Activated T-cell treated with anti-CD3 and anti-CD28 coated beads, Interleukin-2, amount 50 U/mL, for 72 hours (primary cell): ENCODE measurements at regions not wholly inside any gene's neighbourhood (a gene's known extent, or its start where the extent isn't known, plus 50 kb on each side); places are given as distances from the start of the nearest gene placed in this dataset.
"Not testable (repeated sequence)": the region's sequence is repeated elsewhere in the genome, so short reads cannot be mapped to it uniquely, and the experiment has no call there.

Source experiments
- ATAC-seq, 2 donors: fragments of 150-1000 bp; cut with Tn5 transposase; replicated peaks in 1 of 2; 2 replicates each; pipeline ENCODE4 v1.10.0; 2021; ENCODE audit warnings: moderate library complexity in 2 of 2, mild to moderate bottlenecking in 1 of 2
- DNase-seq, 2 donors: peaks; one replicate each; pipeline ENCODE4 v3.0.0; 2021 to 2022; ENCODE audit warnings: mixed read lengths in 1 of 2
- H3K27ac Mint-ChIP-seq: one replicate; pipeline ENCODE4 v1.8.0; 2022; ENCODE audit warnings: mild to moderate bottlenecking, moderate library complexity, mixed read lengths
- H3K27me3 Mint-ChIP-seq: one replicate; pipeline ENCODE4 v1.8.0; 2022; ENCODE audit warnings: low read depth, mixed read lengths
- H3K36me3 Mint-ChIP-seq, 2 donors: one replicate each; pipeline ENCODE4 v1.8.0; 2022; ENCODE audit warnings: mixed read lengths in 2 of 2, mild to moderate bottlenecking in 1 of 2; ENCODE audit not compliant: insufficient read depth in 2 of 2
- H3K4me1 Mint-ChIP-seq: one replicate; pipeline ENCODE4 v1.8.0; 2022; ENCODE audit warnings: low read depth, mixed read lengths
- H3K4me3 Mint-ChIP-seq, 2 donors: one replicate each; pipeline ENCODE4 v1.8.0; 2022; ENCODE audit warnings: mild to moderate bottlenecking in 2 of 2, mixed read lengths in 2 of 2, moderate library complexity in 2 of 2
- H3K9me3 Mint-ChIP-seq, 2 donors: one replicate each; pipeline ENCODE4 v1.8.0; 2022; ENCODE audit warnings: mixed read lengths in 2 of 2

DNA sequence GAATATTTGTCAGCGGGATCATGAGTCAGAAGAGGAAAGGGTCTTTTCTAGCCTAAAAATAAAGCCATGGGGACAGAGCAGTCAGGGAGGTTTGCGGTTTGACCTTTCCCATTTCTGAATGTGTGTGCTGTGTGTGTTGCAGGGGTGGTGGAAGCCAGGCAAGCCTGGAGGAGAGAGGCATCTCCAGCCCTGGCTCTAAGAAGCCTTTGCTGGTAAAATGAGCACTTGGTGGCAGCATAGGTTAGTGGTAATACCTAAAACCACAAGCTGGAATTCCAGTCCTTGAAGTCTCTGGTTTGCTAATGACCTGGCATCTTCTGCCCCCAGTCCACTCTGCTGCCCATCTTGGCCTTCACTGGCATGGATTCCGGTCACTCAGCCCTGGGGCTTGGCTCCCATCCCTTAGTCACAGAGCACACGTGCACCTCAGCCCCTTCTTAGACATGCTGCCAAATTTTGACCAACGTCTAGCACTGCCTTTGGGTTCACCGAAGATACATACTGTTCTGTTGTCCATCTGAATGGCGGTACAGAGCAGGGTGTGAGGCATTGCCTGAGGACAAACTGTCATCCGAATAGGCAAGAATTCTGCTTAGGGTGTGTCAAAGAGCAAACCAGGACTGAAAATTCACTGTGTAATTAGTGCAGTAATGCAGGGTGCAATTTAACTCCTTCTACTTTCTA is 52.7 kb downstream of the KCNA5 start:
- H3K4me3 Mint-ChIP-seq = no peak overlapping the region
- H3K9me3 Mint-ChIP-seq = no peaks in the 10 kb centered on the region
- no peak overlapping the region for H3K27ac Mint-ChIP-seq
- H3K27me3 Mint-ChIP-seq = peaks cover 24% of the 10 kb centered on the region
- no peaks in the 10 kb centered on the region for H3K36me3 Mint-ChIP-seq
- no peaks in the 10 kb centered on the region for H3K4me1 Mint-ChIP-seq
- ATAC-seq (no peak), DNase-seq (no peak)

DNA sequence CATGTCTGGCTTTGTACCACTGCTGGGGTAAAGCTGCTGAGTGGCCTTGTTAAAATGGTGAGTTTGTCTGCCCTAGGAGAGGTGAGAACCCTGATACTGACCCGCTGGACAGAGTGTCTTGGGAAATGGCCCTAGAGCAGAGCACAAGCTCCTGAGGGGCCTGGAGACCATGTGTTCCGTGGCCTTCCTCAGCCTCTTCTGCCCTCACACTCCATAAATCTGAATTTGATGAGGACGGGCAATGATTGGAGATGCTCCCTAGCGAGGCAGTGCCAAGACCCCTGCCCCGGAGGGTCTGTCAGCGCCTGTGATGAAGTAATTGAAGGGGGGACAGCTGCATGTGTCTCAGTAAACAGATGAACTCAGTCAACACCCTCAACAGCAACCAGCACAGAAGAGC is 54.1 kb downstream of the KCNA5 start:
- no peak for DNase-seq
- no peak overlapping the region for H3K4me3 Mint-ChIP-seq
- no peaks in the 10 kb centered on the region for H3K4me1 Mint-ChIP-seq
- H3K27me3 Mint-ChIP-seq = peaks cover 24% of the 10 kb centered on the region
- H3K36me3 Mint-ChIP-seq = no peaks in the 10 kb centered on the region
- H3K27ac Mint-ChIP-seq = no peak overlapping the region
- no peaks in the 10 kb centered on the region for H3K9me3 Mint-ChIP-seq
- ATAC-seq = no peak

DNA sequence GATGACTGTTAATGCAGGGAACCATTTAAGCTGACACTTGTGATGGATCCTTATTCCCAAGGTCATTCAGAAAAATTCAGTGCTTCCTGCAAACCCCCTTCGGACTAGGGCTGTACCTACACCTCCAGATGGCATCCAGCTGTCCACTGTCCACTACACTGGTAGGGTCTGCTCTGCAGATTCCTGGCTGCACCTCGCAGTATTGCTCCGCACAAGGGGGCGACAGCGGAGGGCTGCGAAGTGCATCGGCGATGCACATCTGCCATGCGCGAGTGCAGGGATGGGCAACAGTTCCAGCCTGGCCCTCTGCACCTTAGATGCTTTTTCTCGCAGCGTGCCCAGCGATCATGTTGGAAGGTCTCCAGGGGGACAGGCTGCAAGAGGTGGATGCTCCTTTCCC is 55.5 kb downstream of the KCNA5 start:
- no peak for DNase-seq
- Mint-ChIP-seq H3K4me3 (no peak overlapping the region), H3K4me1 (no peaks in the 10 kb centered on the region), H3K27ac (no peak overlapping the region), H3K9me3 (no peaks in the 10 kb centered on the region), H3K27me3 (peaks cover 12% of the 10 kb centered on the region), H3K36me3 (no peaks in the 10 kb centered on the region)
- no peak for ATAC-seq

DNA sequence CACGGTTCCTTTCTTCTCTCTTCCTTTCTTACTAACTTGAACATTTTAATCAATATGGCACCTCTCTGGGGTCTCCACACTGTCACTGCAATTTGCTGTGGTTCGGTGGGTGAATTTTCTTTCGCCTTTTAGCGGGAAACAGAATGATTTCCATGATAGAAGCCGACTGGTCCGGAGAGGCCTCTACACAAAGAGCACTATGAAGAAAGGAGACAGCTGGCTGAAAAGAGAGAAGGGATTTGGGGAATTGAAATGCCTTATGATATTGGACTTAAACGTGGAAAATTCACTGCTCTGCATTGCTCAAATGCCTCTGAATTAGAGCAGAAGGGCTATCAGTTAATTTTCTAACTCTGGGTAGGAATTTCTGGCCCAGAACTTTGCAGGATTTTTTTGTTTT is 55.9 kb downstream of the KCNA5 start:
- Mint-ChIP-seq H3K9me3 (no peaks in the 10 kb centered on the region), H3K27ac (no peak overlapping the region), H3K4me3 (no peak overlapping the region), H3K27me3 (peaks cover 12% of the 10 kb centered on the region), H3K4me1 (no peaks in the 10 kb centered on the region), H3K36me3 (no peaks in the 10 kb centered on the region)
- DNase-seq (no peak), ATAC-seq (no peak)

DNA sequence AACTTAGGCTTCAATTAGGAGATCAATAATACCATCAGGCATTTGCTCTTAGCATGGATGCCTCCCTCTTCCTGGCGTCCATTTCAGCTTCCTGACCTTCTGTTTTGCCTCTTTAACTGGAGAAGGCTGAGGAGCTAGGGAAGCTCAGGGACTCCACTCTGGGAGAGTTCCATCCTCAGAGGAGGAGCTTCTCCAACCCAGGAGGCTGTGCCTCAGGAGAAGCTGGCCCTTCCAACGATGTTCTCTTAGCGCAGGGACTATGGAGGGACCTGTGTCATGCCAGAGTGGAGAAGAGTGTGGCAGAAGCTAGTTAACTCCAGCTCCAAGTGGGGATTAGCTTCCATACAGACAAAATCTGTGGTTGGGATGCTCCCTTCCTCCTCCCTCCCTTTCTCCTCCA is 58.0 kb downstream of the KCNA5 start:
- no peak overlapping the region for H3K4me3 Mint-ChIP-seq
- no peaks in the 10 kb centered on the region for H3K36me3 Mint-ChIP-seq
- H3K27ac Mint-ChIP-seq = no peak overlapping the region
- ATAC-seq (no peak), DNase-seq (no peak)
- peaks cover 12% of the 10 kb centered on the region for H3K27me3 Mint-ChIP-seq
- peaks cover 3% of the 10 kb centered on the region in 2 donors for H3K9me3 Mint-ChIP-seq
- H3K4me1 Mint-ChIP-seq = no peaks in the 10 kb centered on the region

DNA sequence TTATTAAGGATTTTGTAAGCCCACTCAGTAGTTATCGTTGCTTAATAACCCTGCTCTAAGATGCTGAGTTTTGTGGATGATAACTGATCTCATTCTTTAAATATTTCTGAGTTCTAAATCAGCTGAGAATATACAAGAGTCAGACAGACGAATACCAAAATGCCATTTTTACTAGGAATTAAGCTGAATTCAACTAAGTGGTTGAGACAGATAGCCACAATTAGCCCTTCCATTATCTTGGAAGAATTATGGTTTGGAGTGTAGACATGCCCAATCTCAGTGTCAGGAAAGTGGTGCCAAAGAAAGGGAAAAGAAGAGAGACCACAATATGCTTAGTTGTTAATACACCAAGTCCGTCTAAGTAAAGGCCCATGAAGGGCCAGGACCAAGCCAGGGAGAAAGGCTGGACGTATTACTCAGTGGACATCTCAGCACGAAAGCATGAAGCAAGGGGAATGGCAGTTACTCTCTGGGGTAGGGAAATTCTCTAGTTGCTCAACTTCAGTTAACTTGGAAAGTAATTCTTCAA is 58.6 kb downstream of the KCNA5 start:
- H3K9me3 Mint-ChIP-seq = peaks cover 3% of the 10 kb centered on the region in 2 donors
- ATAC-seq (no peak), DNase-seq (no peak)
- H3K27me3 Mint-ChIP-seq = peaks cover 12% of the 10 kb centered on the region
- H3K4me1 Mint-ChIP-seq = no peaks in the 10 kb centered on the region
- H3K36me3 Mint-ChIP-seq = no peaks in the 10 kb centered on the region
- H3K4me3 Mint-ChIP-seq = no peak overlapping the region
- H3K27ac Mint-ChIP-seq = no peak overlapping the region

DNA sequence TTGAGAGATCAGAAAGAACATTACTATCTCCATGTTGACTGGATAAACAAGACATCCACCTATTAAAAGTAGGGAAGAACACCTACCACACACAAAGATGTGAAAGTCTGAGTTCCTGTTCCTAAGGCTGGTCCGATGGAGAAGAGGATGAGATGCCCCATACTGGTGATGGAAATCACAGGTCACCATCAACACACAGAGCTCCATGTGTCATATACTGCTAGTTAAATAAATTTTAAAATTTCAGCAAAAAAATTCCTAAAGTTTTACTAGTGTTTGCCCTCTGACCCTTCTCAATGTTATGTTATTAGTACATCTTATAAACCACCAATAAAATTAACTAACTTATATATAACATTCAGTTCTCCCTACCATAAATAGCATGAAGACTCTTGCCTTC is 59.1 kb downstream of the KCNA5 start:
- Mint-ChIP-seq H3K27ac (no peak overlapping the region), H3K4me1 (no peaks in the 10 kb centered on the region), H3K4me3 (no peak overlapping the region), H3K36me3 (no peaks in the 10 kb centered on the region), H3K9me3 (peaks cover 3% of the 10 kb centered on the region in 2 donors), H3K27me3 (peaks cover 12% of the 10 kb centered on the region)
- ATAC-seq (no peak), DNase-seq (no peak)

DNA sequence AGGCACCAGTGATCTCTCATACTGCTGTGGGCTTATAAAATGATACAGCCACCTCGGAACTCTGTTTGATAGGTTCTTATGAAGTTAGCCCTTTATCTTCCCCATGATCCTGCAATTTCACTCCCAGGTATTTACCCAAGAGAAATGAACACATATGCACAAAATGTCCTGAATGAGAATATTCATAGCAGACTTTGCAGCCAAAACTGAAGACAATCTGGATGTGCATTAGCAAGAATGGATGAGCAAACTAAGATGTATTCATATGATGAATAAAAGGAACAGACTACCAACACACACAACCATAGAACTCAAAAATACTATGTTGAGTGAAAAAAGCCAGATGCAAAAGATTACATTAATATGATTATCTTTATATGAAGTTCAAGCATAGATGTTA is 66.7 kb downstream of the KCNA5 start:
- DNase-seq (no peak), ATAC-seq (no peak)
- no peak overlapping the region for H3K4me3 Mint-ChIP-seq
- peaks cover 3% of the 10 kb centered on the region in 2 donors for H3K9me3 Mint-ChIP-seq
- no peaks in the 10 kb centered on the region for H3K4me1 Mint-ChIP-seq
- H3K27ac Mint-ChIP-seq = no peak overlapping the region
- peaks cover 14% of the 10 kb centered on the region for H3K27me3 Mint-ChIP-seq
- H3K36me3 Mint-ChIP-seq = no peaks in the 10 kb centered on the region

DNA sequence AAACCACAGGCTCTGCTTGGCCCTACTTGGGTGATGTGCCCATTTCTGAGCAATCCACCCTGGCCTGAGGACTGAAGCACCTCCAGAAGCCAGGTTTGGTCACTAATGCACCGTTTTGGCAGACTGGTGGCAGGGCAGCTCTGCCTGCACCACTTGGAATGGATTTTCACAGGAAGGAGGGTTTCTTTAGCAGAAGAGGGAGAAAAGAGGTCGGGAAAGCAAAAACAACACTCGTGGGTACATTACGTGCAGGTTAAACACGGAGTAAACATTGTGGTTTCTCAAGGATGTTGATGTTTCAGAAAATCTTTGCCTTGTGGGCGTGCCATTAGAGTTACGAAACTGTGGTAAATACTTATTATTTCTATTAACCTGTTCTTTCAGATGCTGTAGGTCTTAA is 70.8 kb downstream of the KCNA5 start:
- no peaks in the 10 kb centered on the region for H3K9me3 Mint-ChIP-seq
- no peaks in the 10 kb centered on the region for H3K4me1 Mint-ChIP-seq
- ATAC-seq (no peak), DNase-seq (no peak)
- H3K36me3 Mint-ChIP-seq = no peaks in the 10 kb centered on the region
- no peak overlapping the region for H3K27ac Mint-ChIP-seq
- H3K4me3 Mint-ChIP-seq = no peak overlapping the region
- H3K27me3 Mint-ChIP-seq = peaks cover 5% of the 10 kb centered on the region

DNA sequence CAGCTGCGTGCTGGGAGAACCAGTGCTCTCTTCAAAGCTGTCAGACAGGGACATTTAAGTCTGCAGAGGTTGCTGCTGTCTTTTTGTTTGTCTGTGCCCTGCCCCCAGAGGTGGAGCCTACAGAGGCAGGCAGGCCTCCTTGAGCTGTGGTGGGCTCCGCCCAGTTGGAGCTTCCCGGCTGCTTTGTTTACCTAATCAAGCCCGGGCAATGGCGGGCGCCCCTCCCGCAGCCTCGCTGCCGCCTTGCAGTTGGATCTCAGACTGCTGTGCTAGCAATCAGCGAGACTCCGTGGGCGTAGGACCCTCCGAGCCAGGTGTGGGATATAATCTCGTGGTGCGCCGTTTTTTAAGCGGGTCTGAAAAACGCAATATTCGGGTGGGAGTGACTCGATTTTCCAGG is 78.1 kb downstream of the KCNA5 start:
- DNase-seq, H3K36me3 Mint-ChIP-seq, H3K9me3 Mint-ChIP-seq, H3K27me3 Mint-ChIP-seq, H3K4me3 Mint-ChIP-seq, ATAC-seq, H3K27ac Mint-ChIP-seq, H3K4me1 Mint-ChIP-seq: not testable (repeated sequence)

DNA sequence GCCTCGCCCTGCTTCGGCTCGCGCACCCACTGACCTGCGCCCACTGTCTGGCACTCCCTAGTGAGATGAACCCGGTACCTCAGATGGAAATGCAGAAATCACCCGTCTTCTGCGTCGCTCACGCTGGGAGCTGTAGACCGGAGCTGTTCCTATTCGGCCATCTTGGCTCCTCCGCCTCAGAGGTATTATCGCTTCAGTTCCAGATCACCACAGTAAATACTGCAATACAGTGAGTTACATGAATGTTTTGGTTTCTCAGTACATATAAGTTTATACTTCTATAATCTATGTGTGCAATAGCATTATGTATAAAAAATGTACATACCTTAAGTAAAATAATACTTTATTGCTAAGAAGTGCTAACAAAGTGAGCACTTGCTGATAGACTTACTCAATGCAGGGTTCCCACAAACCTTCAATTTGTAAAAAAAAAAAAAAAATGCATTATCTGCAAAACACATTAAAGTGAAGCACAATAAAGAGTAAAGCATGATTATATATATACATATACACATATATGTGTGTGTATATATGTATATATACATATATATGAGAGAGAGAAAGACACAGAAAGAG is 78.7 kb downstream of the KCNA5 start:
- H3K27ac Mint-ChIP-seq, H3K36me3 Mint-ChIP-seq, H3K4me3 Mint-ChIP-seq, H3K27me3 Mint-ChIP-seq, ATAC-seq, H3K9me3 Mint-ChIP-seq, H3K4me1 Mint-ChIP-seq, DNase-seq: not testable (repeated sequence)

DNA sequence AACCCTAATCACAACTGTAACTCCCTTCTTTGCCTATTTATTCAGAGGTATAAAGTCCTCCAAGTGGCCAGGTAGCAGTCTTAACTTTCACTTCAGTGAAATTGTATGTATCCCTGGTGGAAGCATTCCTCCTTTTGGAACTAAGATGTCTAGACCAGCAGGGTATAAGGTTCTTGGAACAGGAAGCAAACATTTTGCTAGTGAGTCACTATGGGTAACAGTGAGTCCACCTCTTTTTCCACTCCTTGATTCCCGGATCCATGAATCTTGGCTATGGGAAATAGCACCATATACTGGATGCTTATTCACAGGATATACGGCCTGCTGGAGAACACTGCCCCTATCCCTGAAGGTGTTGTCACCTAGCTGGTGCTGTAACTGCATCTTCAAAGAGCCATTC is 80.2 kb downstream of the KCNA5 start:
- ATAC-seq (no peak), DNase-seq (no peak)
- Mint-ChIP-seq H3K4me3 (no peak overlapping the region), H3K36me3 (no peaks in the 10 kb centered on the region), H3K27me3 (peaks cover 19% of the 10 kb centered on the region), H3K27ac (no peak overlapping the region), H3K9me3 (no peaks in the 10 kb centered on the region), H3K4me1 (no peaks in the 10 kb centered on the region)

DNA sequence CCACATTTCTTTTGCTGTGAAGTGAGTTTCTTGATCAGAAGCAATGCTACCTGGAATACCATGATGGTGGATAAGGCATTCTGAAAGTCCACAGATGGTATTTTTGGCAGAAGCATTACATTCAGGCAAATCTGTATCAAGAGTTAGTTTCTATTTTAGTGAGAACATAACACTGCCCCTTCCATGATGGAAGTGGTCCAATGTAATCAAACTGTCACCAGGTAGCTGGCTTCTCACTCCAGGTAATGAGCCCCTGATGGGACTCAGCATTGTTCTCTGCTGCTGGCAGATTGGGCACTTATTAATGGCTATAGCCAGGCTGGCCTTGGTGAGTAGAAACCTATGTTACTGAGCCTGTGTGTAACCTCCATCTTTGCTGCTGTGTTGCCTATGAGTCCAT is 80.7 kb downstream of the KCNA5 start:
- H3K27ac Mint-ChIP-seq = no peak overlapping the region
- no peaks in the 10 kb centered on the region for H3K4me1 Mint-ChIP-seq
- DNase-seq = no peak
- ATAC-seq = no peak
- H3K27me3 Mint-ChIP-seq = peaks cover 22% of the 10 kb centered on the region
- no peaks in the 10 kb centered on the region for H3K9me3 Mint-ChIP-seq
- no peaks in the 10 kb centered on the region for H3K36me3 Mint-ChIP-seq
- H3K4me3 Mint-ChIP-seq = no peak overlapping the region
